SU-DHL-6 (cell line): ENCODE measurements at regions not wholly inside any gene's neighbourhood (a gene's known extent, or its start where the extent isn't known, plus 50 kb on each side); places are given as distances from the start of the nearest gene placed in this dataset.

ENCODE experiments used
- H2AFZ ChIP-seq: fragments of 200-600 bp; sonication (generic); 2 replicates; pipeline ENCODE4 v1.6.1; 2014; ENCODE audit warnings: low read depth, mild to moderate bottlenecking, moderate library complexity, mixed read lengths, antibody characterized with exemption, low read length; ENCODE audit not compliant: severe bottlenecking
- H3F3A ChIP-seq: fragments of 200-600 bp; shearing (Covaris generic); 2 replicates; pipeline ENCODE4 v1.6.0; 2016; ENCODE audit warnings: antibody characterized with exemption, mild to moderate bottlenecking; ENCODE audit not compliant: insufficient read depth
- H3K27ac ChIP-seq: fragments of 200-600 bp; sonication (generic); 2 replicates; pipeline ENCODE4 v1.5.1; 2016; ENCODE audit warnings: low read depth, mild to moderate bottlenecking, low read length, moderate library complexity, mixed read lengths
- H3K27me3 ChIP-seq: fragments of 200-600 bp; sonication (generic), shearing (Covaris generic); 2 replicates; pipeline ENCODE4 v1.6.0; 2014; ENCODE audit warnings: mild to moderate bottlenecking, low read length
- H3K36me3 ChIP-seq: fragments of 200-600 bp; sonication (generic); 2 replicates; pipeline ENCODE4 v1.6.1; 2014; ENCODE audit warnings: mild to moderate bottlenecking, low read length, mixed read lengths
- H3K4me2 ChIP-seq: fragments of 300-600, 200-600 bp; shearing (Covaris generic), sonication (generic); 2 replicates; pipeline ENCODE4 v1.6.0; 2014; ENCODE audit warnings: low read length, low read depth, mild to moderate bottlenecking; ENCODE audit not compliant: poor library complexity, severe bottlenecking
- H3K4me3 ChIP-seq: fragments of 200-600 bp; sonication (generic); 2 replicates; pipeline ENCODE4 v1.5.1; 2014; ENCODE audit warnings: antibody characterized with exemption, low read length, mild to moderate bottlenecking, mixed read lengths; ENCODE audit not compliant: insufficient read depth, poor library complexity, severe bottlenecking
- H3K79me2 ChIP-seq: fragments of 200-600 bp; sonication (generic); 2 replicates; pipeline ENCODE4 v1.6.1; 2014; ENCODE audit warnings: mild to moderate bottlenecking, low read length, moderate library complexity; ENCODE audit not compliant: insufficient read depth
- H3K9ac ChIP-seq: fragments of 200-600 bp; sonication (generic); 2 replicates; pipeline ENCODE4 v1.7.0; 2014; ENCODE audit warnings: mild to moderate bottlenecking, low read length
- H3K9me2 ChIP-seq: fragments of 200-600 bp; sonication (generic); replicated peaks from 2 replicates; pipeline ENCODE4 v1.6.1; 2014; ENCODE audit warnings: low read length; ENCODE audit not compliant: insufficient read depth
- H3K9me3 ChIP-seq: fragments of 200-600 bp; sonication (generic); 2 replicates; pipeline ENCODE4 v1.6.1; 2014; ENCODE audit warnings: low read length, mixed read lengths; ENCODE audit not compliant: insufficient read depth
- H4K20me1 ChIP-seq: fragments of 200-600 bp; sonication (generic); 2 replicates; pipeline ENCODE4 v1.6.1; 2014; ENCODE audit warnings: low read depth, mild to moderate bottlenecking, antibody characterized with exemption, low read length, moderate library complexity, mixed read lengths
- EZH2phosphoT487 ChIP-seq: fragments of 200-600 bp; sonication (generic), shearing (Covaris generic); conservative IDR thresholded peaks from 2 replicates; pipeline ENCODE4 v1.6.1; 2018; ENCODE audit warnings: mild to moderate bottlenecking, antibody characterized with exemption, low read length, moderate library complexity, mixed read lengths
- TF ChIP-seq, protein P1 (sequence below): fragments of 200-600 bp; sonication (generic); IDR thresholded peaks from one replicate; pipeline ENCODE4 v1.5.1; 2017; ENCODE audit warnings: antibody characterized with exemption, mild to moderate bottlenecking, low read length, moderate library complexity; ENCODE audit not compliant: insufficient read depth, poor library complexity, severe bottlenecking

GRCh38 chr3:176850498-176850897, 346.8 kb downstream of the TBL1XR1 start:
- no peak for TF ChIP-seq EZH2phosphoT487
- TF ChIP-seq, protein P1, sequence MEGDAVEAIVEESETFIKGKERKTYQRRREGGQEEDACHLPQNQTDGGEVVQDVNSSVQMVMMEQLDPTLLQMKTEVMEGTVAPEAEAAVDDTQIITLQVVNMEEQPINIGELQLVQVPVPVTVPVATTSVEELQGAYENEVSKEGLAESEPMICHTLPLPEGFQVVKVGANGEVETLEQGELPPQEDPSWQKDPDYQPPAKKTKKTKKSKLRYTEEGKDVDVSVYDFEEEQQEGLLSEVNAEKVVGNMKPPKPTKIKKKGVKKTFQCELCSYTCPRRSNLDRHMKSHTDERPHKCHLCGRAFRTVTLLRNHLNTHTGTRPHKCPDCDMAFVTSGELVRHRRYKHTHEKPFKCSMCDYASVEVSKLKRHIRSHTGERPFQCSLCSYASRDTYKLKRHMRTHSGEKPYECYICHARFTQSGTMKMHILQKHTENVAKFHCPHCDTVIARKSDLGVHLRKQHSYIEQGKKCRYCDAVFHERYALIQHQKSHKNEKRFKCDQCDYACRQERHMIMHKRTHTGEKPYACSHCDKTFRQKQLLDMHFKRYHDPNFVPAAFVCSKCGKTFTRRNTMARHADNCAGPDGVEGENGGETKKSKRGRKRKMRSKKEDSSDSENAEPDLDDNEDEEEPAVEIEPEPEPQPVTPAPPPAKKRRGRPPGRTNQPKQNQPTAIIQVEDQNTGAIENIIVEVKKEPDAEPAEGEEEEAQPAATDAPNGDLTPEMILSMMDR, result no peak
- H3K4me3 ChIP-seq, result no peak overlapping the region
- H3K9ac ChIP-seq, result no peak overlapping the region

DNA sequence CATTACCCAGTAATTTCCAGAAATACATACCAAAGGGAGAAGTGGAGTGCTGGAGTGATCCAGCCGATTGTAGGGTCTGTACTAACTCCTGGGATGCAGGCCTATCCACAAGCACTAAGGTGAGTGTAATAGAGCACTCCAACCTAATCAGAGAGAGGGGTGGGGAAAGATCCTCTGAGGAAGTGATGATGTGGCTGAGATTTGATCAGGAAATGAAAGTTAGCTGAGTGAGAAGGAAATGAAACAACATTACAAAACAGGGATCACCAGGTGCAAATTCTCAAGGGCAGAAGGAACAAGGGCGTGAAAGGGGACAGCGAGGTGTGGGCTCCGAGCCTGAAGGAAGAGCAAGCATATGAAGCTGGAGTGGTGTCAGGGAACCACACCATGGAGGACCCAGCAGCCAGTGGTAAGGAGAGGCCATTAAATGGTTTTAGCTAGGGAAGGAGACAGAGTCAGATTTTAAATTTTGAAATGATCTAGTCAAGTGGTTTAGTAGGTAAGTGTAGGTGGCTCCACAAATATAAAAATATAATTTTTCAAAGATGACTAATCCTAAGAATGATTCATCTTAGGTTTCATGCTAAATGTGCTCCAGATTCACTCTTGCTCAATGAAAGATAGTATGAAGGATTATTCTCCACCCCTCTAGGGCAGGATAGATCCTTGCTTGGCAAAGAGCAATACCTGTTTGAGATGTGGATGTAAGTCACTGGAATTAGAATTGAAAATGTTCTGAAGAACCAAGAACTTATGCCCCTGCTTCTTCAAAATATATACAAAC, 348.7 kb downstream of the TBL1XR1 start:
- Histone ChIP-seq H3F3A (no peaks in the 10 kb centered on the region), H3K79me2 (no peaks in the 10 kb centered on the region), H3K9ac (no peak overlapping the region), H3K27ac (no peak overlapping the region), H2AFZ (no peak overlapping the region), H3K4me3 (no peak overlapping the region), H3K9me3 (no peaks in the 10 kb centered on the region), H3K9me2 (no peaks in the 10 kb centered on the region), H4K20me1 (no peaks in the 10 kb centered on the region), H3K36me3 (no peaks in the 10 kb centered on the region), H3K27me3 (no peaks in the 10 kb centered on the region), H3K4me2 (no peak overlapping the region)
- TF ChIP-seq EZH2phosphoT487, result no peak
- TF ChIP-seq, protein P1, result no peak

More at GRCh38 chr3:176850498-176850897, 346.8 kb downstream of the TBL1XR1 start:
- Histone ChIP-seq H4K20me1 (no peaks in the 10 kb centered on the region), H3K27ac (no peak overlapping the region), H3F3A (no peaks in the 10 kb centered on the region), H3K4me2 (no peak overlapping the region), H3K36me3 (no peaks in the 10 kb centered on the region), H3K79me2 (no peaks in the 10 kb centered on the region), H3K9me3 (no peaks in the 10 kb centered on the region), H3K9me2 (no peaks in the 10 kb centered on the region), H2AFZ (no peak overlapping the region), H3K27me3 (no peaks in the 10 kb centered on the region)

GRCh38 chr3:176842914-176843313, 354.4 kb downstream of the TBL1XR1 start:
- TF ChIP-seq EZH2phosphoT487, result no peak
- TF ChIP-seq, protein P1, result no peak
- H4K20me1 ChIP-seq, result no peaks in the 10 kb centered on the region
- no peak overlapping the region for H2AFZ ChIP-seq
- H3K4me2 ChIP-seq, result no peak overlapping the region
- no peaks in the 10 kb centered on the region for H3K9me3 ChIP-seq
- H3K4me3 ChIP-seq, result no peak overlapping the region
- H3K36me3 ChIP-seq, result no peaks in the 10 kb centered on the region
- H3K9ac ChIP-seq, result no peak overlapping the region
- no peaks in the 10 kb centered on the region for H3K79me2 ChIP-seq
- H3F3A ChIP-seq, result no peaks in the 10 kb centered on the region
- H3K9me2 ChIP-seq, result no peaks in the 10 kb centered on the region
- H3K27me3 ChIP-seq, result no peaks in the 10 kb centered on the region
- no peak overlapping the region for H3K27ac ChIP-seq
